Panc1 (cell line): ENCODE measurements at regions not wholly inside any gene's neighbourhood (a gene's known extent, or its start where the extent isn't known, plus 50 kb on each side); places are given as distances from the start of the nearest gene placed in this dataset.

Source experiments
- CTCF ChIP-seq: fragments of 450-650 bp; IDR thresholded peaks from 2 replicates; pipeline ENCODE4 v1.5.1; 2017; ENCODE audit warnings: mild to moderate bottlenecking
- POLR2AphosphoS5 ChIP-seq: IDR thresholded peaks from 2 replicates; pipeline ENCODE4 v1.6.1; 2012; ENCODE audit warnings: mild to moderate bottlenecking, low read depth, low read length, moderate library complexity
- REST ChIP-seq, 2 experiments: IDR thresholded peaks; 2 replicates each; pipeline ENCODE4 v1.6.1; 2011 to 2012; ENCODE audit warnings: low read depth in 2 of 2, control low read depth in 1 of 2, low read length in 1 of 2, mild to moderate bottlenecking in 1 of 2, moderate library complexity in 1 of 2; ENCODE audit not compliant: insufficient read depth in 1 of 2
- SIN3A ChIP-seq: IDR thresholded peaks from 2 replicates; pipeline ENCODE4 v1.6.1; 2012; ENCODE audit warnings: low read depth, mild to moderate bottlenecking, low read length, moderate library complexity, borderline replicate concordance; ENCODE audit not compliant: insufficient read depth
- TCF7L2 ChIP-seq: IDR thresholded peaks from 2 replicates; pipeline ENCODE4 v1.6.1; 2011; ENCODE audit warnings: mild to moderate bottlenecking, low read depth, low read length, inconsistent platforms

GRCh38 chr17:5883775-5884665 lies 186.2 kb upstream of the WSCD1 start:
- TF ChIP-seq CTCF (no peak), POLR2AphosphoS5 (no peak), TCF7L2 (no peak), REST (IDR thresholded peaks at IDR 0.05; ENCODE audit: insufficient read depth in 1 of 2, low read depth in 2 of 2, low read length in 1 of 2) (no peak), SIN3A (no peak)
